Fibroblast of the aortic adventitia (primary cell): ENCODE measurements at regions not wholly inside any gene's neighbourhood (a gene's known extent, or its start where the extent isn't known, plus 50 kb on each side); places are given as distances from the start of the nearest gene placed in this dataset.
"Not testable (repeated sequence)": the region's sequence is repeated elsewhere in the genome, so short reads cannot be mapped to it uniquely, and the experiment has no call there.

ENCODE experiments used
- DNase-seq: peaks from one replicate; pipeline ENCODE4 v3.0.0-alpha.2; 2010; ENCODE audit warnings: low read depth
- H3K4me3 ChIP-seq: 2 replicates; pipeline ENCODE4 v1.5.1; 2011; ENCODE audit warnings: low read depth, mild to moderate bottlenecking, control low read depth, low read length, moderate library complexity
- CTCF ChIP-seq: IDR thresholded peaks from 2 replicates; pipeline ENCODE4 v1.5.1; 2011; ENCODE audit warnings: mild to moderate bottlenecking, low read length, control low read depth, inconsistent platforms; ENCODE audit not compliant: insufficient read depth

- no peak for TF ChIP-seq CTCF
- peak; percentile 63 for DNase-seq
- H3K4me3 ChIP-seq = no peak overlapping the region
These were observed 395.2 kb upstream of the TPM1 start for GRCh38 chr15:62647202-62647842.

- no peak for DNase-seq
- no peak overlapping the region for H3K4me3 ChIP-seq
- TF ChIP-seq CTCF = no peak
These were observed 394.6 kb upstream of the TPM1 start for GRCh38 chr15:62647843-62648505.

GRCh38 chr15:62648954-62649353 lies 393.6 kb upstream of the TPM1 start:
- peak; percentile 32 for DNase-seq
- peak; percentile 24 for TF ChIP-seq CTCF
- no peak overlapping the region for H3K4me3 ChIP-seq

- peak; percentile 44 for DNase-seq
- H3K4me3 ChIP-seq = no peak overlapping the region
- TF ChIP-seq CTCF = no peak
These were observed 392.6 kb upstream of the TPM1 start for GRCh38 chr15:62649793-62650420.

- no peak for DNase-seq
- H3K4me3 ChIP-seq = no peak overlapping the region
- TF ChIP-seq CTCF = no peak
These were observed 389.4 kb upstream of the TPM1 start for GRCh38 chr15:62653122-62653521.

- DNase-seq = no peak
- TF ChIP-seq CTCF = no peak
- no peak overlapping the region for H3K4me3 ChIP-seq
These were observed 386.5 kb upstream of the TPM1 start for GRCh38 chr15:62656071-62656470.

- DNase-seq, H3K4me3 ChIP-seq: not testable (repeated sequence)
These were observed 385.0 kb upstream of the TPM1 start for GRCh38 chr15:62657501-62657900.
